ENCODE measurements at regions not wholly inside any gene's neighbourhood (a gene's known extent, or its start where the extent isn't known, plus 50 kb on each side); places are given as distances from the start of the nearest gene placed in this dataset.
A peak's percentile ranks its signal among the peaks of the same experiment; 100 is the strongest.

- no peaks in the 10 kb centered on the region for H3K36me3 ChIP-seq (replicated peaks; ENCODE audit: control insufficient read depth, insufficient read depth, low read length)
- H3K27me3 ChIP-seq (ENCODE audit: control insufficient read depth, insufficient read depth, low read length), result no peaks in the 10 kb centered on the region
- no peak overlapping the region for H3K4me3 ChIP-seq (ENCODE audit: insufficient read depth, low read depth, low read length)
- no peak for DNase-seq
Measured at GRCh38 chr17:12254460-12254859, 233.8 kb downstream of the MAP2K4 start.

GRCh38 chr17:12256380-12256995 lies 235.8 kb downstream of the MAP2K4 start:
- Histone ChIP-seq H3K27me3 (ENCODE audit: control insufficient read depth, insufficient read depth, low read length) (no peaks in the 10 kb centered on the region), H3K4me3 (ENCODE audit: insufficient read depth, low read depth, low read length) (no peak overlapping the region)
- peak; percentile 41 for DNase-seq

GRCh38 chr17:12257176-12257575 lies 236.5 kb downstream of the MAP2K4 start:
- Histone ChIP-seq H3K27me3 (ENCODE audit: control insufficient read depth, insufficient read depth, low read length) (no peaks in the 10 kb centered on the region), H3K4me3 (ENCODE audit: insufficient read depth, low read depth, low read length) (no peak overlapping the region), H3K36me3 (replicated peaks; ENCODE audit: control insufficient read depth, insufficient read depth, low read length) (no peaks in the 10 kb centered on the region)
- DNase-seq, result no peak

More at GRCh38 chr17:12256380-12256995, 235.8 kb downstream of the MAP2K4 start:
- H3K36me3 ChIP-seq (replicated peaks; ENCODE audit: control insufficient read depth, insufficient read depth, low read length), result no peaks in the 10 kb centered on the region

- no peak for DNase-seq
- H3K4me3 ChIP-seq (ENCODE audit: insufficient read depth, low read depth, low read length), result no peak overlapping the region
- H3K27me3 ChIP-seq (ENCODE audit: control insufficient read depth, insufficient read depth, low read length), result no peaks in the 10 kb centered on the region
- no peaks in the 10 kb centered on the region for H3K36me3 ChIP-seq (replicated peaks; ENCODE audit: control insufficient read depth, insufficient read depth, low read length)
Measured at GRCh38 chr17:12261354-12261753, 240.7 kb downstream of the MAP2K4 start.

GRCh38 chr17:12269751-12270150 lies 249.1 kb downstream of the MAP2K4 start:
- Histone ChIP-seq H3K36me3 (replicated peaks; ENCODE audit: control insufficient read depth, insufficient read depth, low read length) (no peaks in the 10 kb centered on the region), H3K4me3 (ENCODE audit: insufficient read depth, low read depth, low read length) (no peak overlapping the region), H3K27me3 (ENCODE audit: control insufficient read depth, insufficient read depth, low read length) (no peaks in the 10 kb centered on the region)
- no peak for DNase-seq

- H3K4me3 ChIP-seq (ENCODE audit: insufficient read depth, low read depth, low read length), result no peak overlapping the region
- DNase-seq, result no peak
- no peaks in the 10 kb centered on the region for H3K36me3 ChIP-seq (replicated peaks; ENCODE audit: control insufficient read depth, insufficient read depth, low read length)
- no peaks in the 10 kb centered on the region for H3K27me3 ChIP-seq (ENCODE audit: control insufficient read depth, insufficient read depth, low read length)
Measured at GRCh38 chr17:12277827-12278226, 257.1 kb downstream of the MAP2K4 start.

- Histone ChIP-seq H3K27me3 (ENCODE audit: control insufficient read depth, insufficient read depth, low read length) (no peaks in the 10 kb centered on the region), H3K36me3 (replicated peaks; ENCODE audit: control insufficient read depth, insufficient read depth, low read length) (no peaks in the 10 kb centered on the region), H3K4me3 (ENCODE audit: insufficient read depth, low read depth, low read length) (no peak overlapping the region)
- no peak for DNase-seq
Measured at GRCh38 chr17:12282056-12282455, 261.4 kb downstream of the MAP2K4 start.

GRCh38 chr17:12287953-12288352 lies 267.3 kb downstream of the MAP2K4 start:
- no peaks in the 10 kb centered on the region for H3K36me3 ChIP-seq (replicated peaks; ENCODE audit: control insufficient read depth, insufficient read depth, low read length)
- no peak for DNase-seq
- H3K4me3 ChIP-seq (ENCODE audit: insufficient read depth, low read depth, low read length), result no peak overlapping the region
- no peaks in the 10 kb centered on the region for H3K27me3 ChIP-seq (ENCODE audit: control insufficient read depth, insufficient read depth, low read length)

- no peak for DNase-seq
- Histone ChIP-seq H3K27me3 (ENCODE audit: control insufficient read depth, insufficient read depth, low read length) (no peaks in the 10 kb centered on the region), H3K4me3 (ENCODE audit: insufficient read depth, low read depth, low read length) (no peak overlapping the region), H3K36me3 (replicated peaks; ENCODE audit: control insufficient read depth, insufficient read depth, low read length) (no peaks in the 10 kb centered on the region)
Measured at GRCh38 chr17:12290207-12290606, 269.5 kb downstream of the MAP2K4 start.

- Histone ChIP-seq H3K4me3 (ENCODE audit: insufficient read depth, low read depth, low read length) (no peak overlapping the region), H3K27me3 (ENCODE audit: control insufficient read depth, insufficient read depth, low read length) (no peaks in the 10 kb centered on the region), H3K36me3 (replicated peaks; ENCODE audit: control insufficient read depth, insufficient read depth, low read length) (no peaks in the 10 kb centered on the region)
- DNase-seq, result peak; percentile 24
Measured at GRCh38 chr17:12296209-12296625, 275.5 kb downstream of the MAP2K4 start.

GRCh38 chr17:12301551-12301950 lies 280.9 kb downstream of the MAP2K4 start:
- no peak for DNase-seq
- no peaks in the 10 kb centered on the region for H3K36me3 ChIP-seq (replicated peaks; ENCODE audit: control insufficient read depth, insufficient read depth, low read length)
- no peak overlapping the region for H3K4me3 ChIP-seq (ENCODE audit: insufficient read depth, low read depth, low read length)
- H3K27me3 ChIP-seq (ENCODE audit: control insufficient read depth, insufficient read depth, low read length), result no peaks in the 10 kb centered on the region

GRCh38 chr17:12302711-12303110 lies 282.0 kb downstream of the MAP2K4 start:
- Histone ChIP-seq H3K4me3 (ENCODE audit: insufficient read depth, low read depth, low read length) (no peak overlapping the region), H3K27me3 (ENCODE audit: control insufficient read depth, insufficient read depth, low read length) (no peaks in the 10 kb centered on the region), H3K36me3 (replicated peaks; ENCODE audit: control insufficient read depth, insufficient read depth, low read length) (no peaks in the 10 kb centered on the region)
- DNase-seq, result no peak

GRCh38 chr17:12310811-12311210 lies 290.1 kb downstream of the MAP2K4 start:
- Histone ChIP-seq H3K27me3 (ENCODE audit: control insufficient read depth, insufficient read depth, low read length) (no peaks in the 10 kb centered on the region), H3K36me3 (replicated peaks; ENCODE audit: control insufficient read depth, insufficient read depth, low read length) (no peaks in the 10 kb centered on the region), H3K4me3 (ENCODE audit: insufficient read depth, low read depth, low read length) (no peak overlapping the region)
- no peak for DNase-seq

GRCh38 chr17:12312692-12313091 lies 292.0 kb downstream of the MAP2K4 start:
- H3K4me3 ChIP-seq (ENCODE audit: insufficient read depth, low read depth, low read length), result no peak overlapping the region
- no peak for DNase-seq
- H3K27me3 ChIP-seq (ENCODE audit: control insufficient read depth, insufficient read depth, low read length), result no peaks in the 10 kb centered on the region
- no peaks in the 10 kb centered on the region for H3K36me3 ChIP-seq (replicated peaks; ENCODE audit: control insufficient read depth, insufficient read depth, low read length)

GRCh38 chr17:12313786-12314185 lies 293.1 kb downstream of the MAP2K4 start:
- no peaks in the 10 kb centered on the region for H3K27me3 ChIP-seq (ENCODE audit: control insufficient read depth, insufficient read depth, low read length)
- no peaks in the 10 kb centered on the region for H3K36me3 ChIP-seq (replicated peaks; ENCODE audit: control insufficient read depth, insufficient read depth, low read length)
- no peak for DNase-seq
- no peak overlapping the region for H3K4me3 ChIP-seq (ENCODE audit: insufficient read depth, low read depth, low read length)

- no peaks in the 10 kb centered on the region for H3K36me3 ChIP-seq (replicated peaks; ENCODE audit: control insufficient read depth, insufficient read depth, low read length)
- no peak for DNase-seq
- no peaks in the 10 kb centered on the region for H3K27me3 ChIP-seq (ENCODE audit: control insufficient read depth, insufficient read depth, low read length)
- no peak overlapping the region for H3K4me3 ChIP-seq (ENCODE audit: insufficient read depth, low read depth, low read length)
Measured at GRCh38 chr17:12316021-12316420, 295.3 kb downstream of the MAP2K4 start.
